NCI-H748 (cell line): ENCODE measurements at regions not wholly inside any gene's neighbourhood (a gene's known extent, or its start where the extent isn't known, plus 50 kb on each side); places are given as distances from the start of the nearest gene placed in this dataset.

Experiments
- DNase-seq: peaks from one replicate; lab custom pipeline; 2025; ENCODE audit not compliant: unreplicated experiment; lab: John Stamatoyannopoulos, UW

DNA sequence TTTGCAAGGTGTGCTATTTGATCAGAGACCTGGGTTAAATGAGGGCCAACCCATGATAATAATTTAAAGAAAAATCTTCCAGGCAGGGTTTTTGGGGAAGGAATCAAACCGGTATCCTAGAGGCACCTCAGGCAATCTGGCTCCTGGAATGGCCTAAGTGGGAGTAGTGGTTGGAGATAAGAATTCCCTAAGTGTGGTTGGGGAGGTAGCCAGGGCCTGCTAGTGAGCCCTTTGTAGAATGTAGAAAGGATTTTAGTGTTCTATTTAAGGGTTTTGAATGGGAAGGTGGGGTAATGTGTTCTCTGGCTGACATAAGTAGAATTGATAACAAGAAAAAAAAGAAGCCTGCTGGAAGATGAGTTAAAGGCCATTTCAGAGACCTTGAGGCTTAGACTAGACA is 422.2 kb downstream of the XIRP2 start:
- no peak for DNase-seq
